ENCODE measurements at regions not wholly inside any gene's neighbourhood (a gene's known extent, or its start where the extent isn't known, plus 50 kb on each side); places are given as distances from the start of the nearest gene placed in this dataset.

- in situ Hi-C loops (cut with MboI): no loop called here
Measured at GRCh38 chr4:154953691-154954090, 172.6 kb downstream of the RBM46 start.

More at GRCh38 chr4:154953691-154954090, 172.6 kb downstream of the RBM46 start:
- DNase-seq (ENCODE audit: extremely low read depth in 1 of 4, low spot score in 3 of 4) (no peak), ATAC-seq (no peak), FAIRE-seq (no peak)
- H3K9ac ChIP-seq (ENCODE audit: insufficient read depth in 1 of 2, low read depth in 2 of 2, low read length in 2 of 2): no peak overlapping the region
- H4K20me1 ChIP-seq (replicated peaks; ENCODE audit: control insufficient read depth, insufficient read depth, low read length): no peaks in the 10 kb centered on the region
- POLR2A ChIA-PET: no interaction called here
- no peaks in the 10 kb centered on the region for H3K27me3 ChIP-seq (ENCODE audit: control insufficient read depth in 2 of 2, insufficient read depth in 2 of 2, low read length in 2 of 2)
- H3K36me3 ChIP-seq (ENCODE audit: control insufficient read depth, insufficient read depth, low read length): no peaks in the 10 kb centered on the region
- no peaks in the 10 kb centered on the region for H3K4me1 ChIP-seq (replicated peaks in 1 of 2; ENCODE audit: control insufficient read depth in 2 of 2, insufficient read depth in 2 of 2, low read length in 2 of 2)
- no peaks in the 10 kb centered on the region for H3K79me2 ChIP-seq (ENCODE audit: control insufficient read depth, insufficient read depth, low read length)
- intact Hi-C loops (cut with micrococcal nuclease): no loop called here
- no peaks in the 10 kb centered on the region for H3K9me3 ChIP-seq (replicated peaks; ENCODE audit: control insufficient read depth, insufficient read depth, low read depth, low read length)
- no peak overlapping the region for H3K4me2 ChIP-seq (ENCODE audit: insufficient read depth, low read length)
- no peak for TF ChIP-seq PTBP1 (IDR thresholded peaks at IDR 0.05; ENCODE audit: low read depth, low read length)
- no peak for TF ChIP-seq CXXC5 (CRISPR knock-in tag; IDR thresholded peaks at IDR 0.05)
- TF ChIP-seq TAF1 (IDR thresholded peaks at IDR 0.05; ENCODE audit: control insufficient read depth, extremely low read depth, insufficient read depth, low read length, severe bottlenecking): no peak
- no peak for TF ChIP-seq ZSCAN29 (IDR thresholded peaks at IDR 0.05)
- no peak for TF ChIP-seq LCOR (CRISPR knock-in tag; IDR thresholded peaks at IDR 0.05)
- TF ChIP-seq ZNF551 (CRISPR knock-in tag; IDR thresholded peaks at IDR 0.05): no peak
- no peak for TF ChIP-seq TAF15 (IDR thresholded peaks at IDR 0.05; ENCODE audit: low read depth, low read length)
- no peak for TF ChIP-seq DNMT1 (IDR thresholded peaks at IDR 0.05)
- no peak for TF ChIP-seq EWSR1 (IDR thresholded peaks at IDR 0.05; ENCODE audit: borderline replicate concordance, low read depth, partially characterized antibody)
- TF ChIP-seq E4F1 (CRISPR knock-in tag; IDR thresholded peaks at IDR 0.05; ENCODE audit: borderline replicate concordance): no peak
- no peak overlapping the region for H3K27ac ChIP-seq (ENCODE audit: extremely low read depth, low read depth, low read length)
- no peak overlapping the region for H2AFZ ChIP-seq (ENCODE audit: low read depth, low read length)
- no peak overlapping the region for H3K4me3 ChIP-seq
- H3K9me1 ChIP-seq (ENCODE audit: control insufficient read depth, insufficient read depth, low read length): no peaks in the 10 kb centered on the region
- CTCF ChIA-PET (ENCODE audit: low intra/inter-chr PET ratio): no interaction called here
- BruUV-seq (replicated peaks): no TSS peak

Measured in K562 (cell line).